Caki2 (cell line): ENCODE measurements at regions not wholly inside any gene's neighbourhood (a gene's known extent, or its start where the extent isn't known, plus 50 kb on each side); places are given as distances from the start of the nearest gene placed in this dataset.

ENCODE experiments used
- DNase-seq: peaks from one replicate; pipeline ENCODE4 v3.0.0-alpha.2; 2015; ENCODE audit warnings: low read depth
- in situ Hi-C: cut with HindIII; loops from 2 replicates; pipeline ENCODE4 v1.10.0; 2016; ENCODE audit warnings: low sequenced_read_pairs, low pct_unique_long_range_greater_than_20kb, mixed read lengths

DNA sequence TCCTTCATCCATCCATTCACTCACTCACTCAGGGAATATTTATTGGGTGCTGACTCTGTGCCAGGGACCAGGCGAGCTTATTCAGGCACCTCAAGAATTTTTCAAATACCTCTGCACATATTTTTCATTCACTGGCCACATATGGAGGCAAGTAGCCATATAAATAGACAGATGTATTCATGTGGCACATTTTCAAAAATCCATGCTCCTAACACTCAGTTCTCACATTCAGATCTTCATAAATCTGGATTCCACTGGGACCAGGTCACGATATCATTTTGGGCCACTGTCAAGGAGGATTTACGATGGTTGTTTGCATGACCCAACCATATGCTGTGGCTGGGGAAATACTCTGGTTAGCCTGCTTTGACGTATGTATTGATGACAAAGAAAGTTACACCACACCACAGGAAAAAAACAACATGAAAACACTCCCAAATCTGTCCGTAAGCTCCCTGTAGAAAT lies 241.8 kb upstream of the LRTM1 start:
- in situ Hi-C loops = no loop called here
- peak; percentile 51 for DNase-seq

DNA sequence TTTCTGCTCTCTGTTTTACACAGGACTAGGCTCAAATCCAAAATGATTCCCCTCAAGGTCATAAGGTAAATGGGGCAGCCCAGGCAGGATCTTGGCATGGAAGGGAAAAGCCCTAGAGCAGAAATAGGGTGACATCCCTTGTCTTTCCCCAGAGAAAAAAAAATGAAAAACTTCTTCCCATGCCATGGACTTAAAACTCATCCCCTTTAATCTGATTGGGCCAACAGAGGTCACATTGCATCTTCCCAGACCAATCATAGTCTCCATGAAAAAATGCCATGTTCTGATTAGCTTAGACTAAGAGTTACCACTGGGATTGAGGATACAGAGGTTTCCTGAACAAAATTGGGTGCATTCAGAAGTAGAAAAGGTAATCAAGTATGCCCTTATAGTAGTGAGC lies 241.3 kb upstream of the LRTM1 start:
- in situ Hi-C loops = no loop called here
- DNase-seq = no peak

GRCh38 chr3:55167586-55168317 lies 239.9 kb upstream of the LRTM1 start:
- in situ Hi-C loops = no loop called here
- DNase-seq = no peak

GRCh38 chr3:55166576-55167555 lies 239.0 kb upstream of the LRTM1 start:
- in situ Hi-C loops = no loop called here
- DNase-seq = no peak

DNA sequence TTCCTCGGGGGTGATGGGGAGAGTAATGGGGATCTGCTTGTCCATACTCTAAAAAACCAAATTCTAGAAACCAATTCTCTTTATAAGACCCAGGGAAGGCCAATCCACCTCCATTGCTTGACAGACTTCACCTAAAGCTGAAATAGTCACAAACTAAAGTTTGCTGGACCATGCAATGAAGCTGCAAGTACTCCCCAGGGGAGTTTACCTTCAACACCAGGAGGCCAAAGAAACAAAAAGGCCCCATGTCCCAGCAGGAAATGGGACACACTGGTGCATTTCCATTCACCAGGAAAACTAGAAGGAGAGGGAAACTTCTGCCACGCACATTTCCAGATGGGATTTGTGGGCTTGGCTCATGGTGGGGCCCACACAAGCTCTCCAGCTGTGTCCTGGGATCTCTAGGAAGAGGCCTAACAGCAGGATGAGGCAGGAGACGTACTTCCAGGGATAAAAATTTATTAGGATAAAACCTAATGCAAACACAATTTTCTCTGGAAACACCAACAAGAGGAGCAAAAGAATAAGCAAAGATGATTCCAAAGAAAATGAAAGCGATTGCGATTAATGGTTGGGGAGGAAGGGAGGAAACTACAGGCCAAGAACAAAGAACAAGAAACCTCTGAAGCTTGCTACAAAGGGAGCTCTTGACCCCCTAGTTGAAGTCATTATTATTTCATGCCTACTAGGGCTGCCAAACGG lies 238.0 kb upstream of the LRTM1 start:
- DNase-seq = no peak
- in situ Hi-C loops = no loop called here

- in situ Hi-C loops = no loop called here
- no peak for DNase-seq
These were observed 237.4 kb upstream of the LRTM1 start for GRCh38 chr3:55165278-55165677.

DNA sequence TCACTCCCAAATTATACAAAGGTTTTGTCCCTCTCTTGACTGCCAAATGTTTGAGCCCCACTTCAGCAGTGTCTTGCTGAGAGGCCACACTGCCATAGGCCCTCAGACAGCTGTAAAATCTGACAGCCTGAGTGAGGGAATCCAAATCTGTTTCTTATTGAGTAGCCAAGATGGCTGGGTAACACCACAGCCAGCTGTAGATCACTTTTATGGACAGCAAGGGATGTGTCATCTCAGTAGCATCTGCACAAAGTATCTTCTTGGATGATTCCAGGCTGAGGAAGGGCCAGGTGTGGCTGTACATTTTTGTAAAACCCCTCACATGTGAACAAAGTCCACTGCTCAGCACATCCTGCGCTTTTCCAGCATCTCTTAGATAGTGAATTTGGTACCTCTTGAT lies 237.0 kb upstream of the LRTM1 start:
- no peak for DNase-seq
- in situ Hi-C loops = no loop called here

GRCh38 chr3:55164191-55164590 lies 236.3 kb upstream of the LRTM1 start:
- in situ Hi-C loops = no loop called here
- DNase-seq = no peak

- DNase-seq = no peak
- in situ Hi-C loops = no loop called here
These were observed 235.6 kb upstream of the LRTM1 start for GRCh38 chr3:55163421-55163820.

DNA sequence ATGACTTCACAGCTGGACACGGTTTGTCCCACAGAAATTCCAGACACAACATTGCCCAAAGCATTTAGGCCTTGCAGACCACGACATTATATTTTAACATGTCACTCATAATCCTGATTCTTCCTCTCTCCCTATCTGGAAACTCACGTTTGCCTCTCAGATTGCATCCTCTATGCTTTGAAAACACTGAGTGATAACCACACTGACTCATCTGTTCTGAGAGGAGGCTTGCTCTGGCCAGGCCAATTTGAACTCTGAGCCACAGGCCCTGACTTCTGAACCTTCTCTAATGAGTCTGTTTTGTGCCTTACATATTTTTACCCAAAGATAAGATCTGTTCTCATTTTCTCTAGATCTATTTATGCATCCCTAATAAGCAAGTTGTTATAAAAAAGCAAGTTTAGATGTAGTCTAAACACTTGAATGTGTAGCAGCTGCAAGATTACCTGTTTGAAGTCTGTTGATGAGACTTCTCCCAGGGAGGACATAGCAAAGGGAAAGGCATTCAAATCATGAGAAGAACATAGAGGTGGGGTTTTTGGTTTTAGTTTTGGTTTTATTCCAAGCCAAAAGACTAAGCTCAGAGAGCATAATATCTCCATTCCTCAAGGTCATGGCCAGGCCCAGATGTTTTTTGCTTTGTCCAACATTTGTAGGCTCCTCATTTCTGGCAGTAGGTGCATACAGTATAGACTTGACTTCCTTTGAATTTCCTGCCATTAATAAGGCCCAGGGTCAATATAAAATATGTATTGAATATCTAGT lies 234.4 kb upstream of the LRTM1 start:
- DNase-seq = peak; percentile 39
- in situ Hi-C loops = no loop called here

- DNase-seq = no peak
- in situ Hi-C loops = no loop called here
These were observed 233.4 kb upstream of the LRTM1 start for GRCh38 chr3:55161231-55161630.

DNA sequence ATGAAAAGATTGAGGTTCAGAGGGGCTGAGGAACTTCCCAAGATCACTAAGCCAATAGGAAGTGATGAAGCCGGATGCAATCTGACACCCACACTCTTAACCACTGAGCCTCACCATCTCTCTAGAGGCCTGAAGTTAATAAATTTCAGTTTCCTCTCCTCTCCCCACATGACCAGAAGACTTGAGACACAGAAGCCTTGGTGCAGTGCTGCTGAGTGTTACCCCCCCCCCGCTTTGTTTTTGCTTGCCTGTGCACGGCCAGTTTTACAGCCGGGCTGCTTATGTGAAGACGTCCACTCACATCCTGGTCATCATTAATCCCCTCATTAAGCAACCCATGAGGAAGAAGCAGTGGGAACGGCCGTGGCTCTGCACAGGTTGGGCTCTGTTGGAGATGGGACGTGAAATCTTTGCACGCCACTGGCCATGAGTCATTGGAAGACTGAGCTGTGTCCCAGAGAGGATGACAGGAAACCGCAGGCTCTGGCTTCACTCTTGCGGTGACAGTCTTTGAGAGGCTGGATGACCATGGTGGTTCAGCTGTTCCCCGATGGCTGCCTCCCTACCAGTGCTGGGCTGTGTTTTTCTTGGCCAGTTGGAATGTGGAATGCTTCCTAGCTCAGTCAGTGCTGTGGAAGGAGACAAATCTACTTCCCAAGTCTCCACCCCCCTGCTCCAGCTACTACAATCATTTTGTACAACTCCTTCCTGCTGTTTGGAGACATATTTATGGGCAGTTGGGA lies 232.6 kb upstream of the LRTM1 start:
- DNase-seq = peak; percentile 97
- in situ Hi-C loops = no loop called here

GRCh38 chr3:55159711-55160110 lies 231.9 kb upstream of the LRTM1 start:
- DNase-seq = no peak
- in situ Hi-C loops = no loop called here

- in situ Hi-C loops = no loop called here
These were observed 231.2 kb upstream of the LRTM1 start for GRCh38 chr3:55159016-55159415.

GRCh38 chr3:55158345-55158744 lies 230.5 kb upstream of the LRTM1 start:
- no peak for DNase-seq
- in situ Hi-C loops = no loop called here

More at GRCh38 chr3:55159016-55159415, 231.2 kb upstream of the LRTM1 start:
- DNase-seq = no peak

DNA sequence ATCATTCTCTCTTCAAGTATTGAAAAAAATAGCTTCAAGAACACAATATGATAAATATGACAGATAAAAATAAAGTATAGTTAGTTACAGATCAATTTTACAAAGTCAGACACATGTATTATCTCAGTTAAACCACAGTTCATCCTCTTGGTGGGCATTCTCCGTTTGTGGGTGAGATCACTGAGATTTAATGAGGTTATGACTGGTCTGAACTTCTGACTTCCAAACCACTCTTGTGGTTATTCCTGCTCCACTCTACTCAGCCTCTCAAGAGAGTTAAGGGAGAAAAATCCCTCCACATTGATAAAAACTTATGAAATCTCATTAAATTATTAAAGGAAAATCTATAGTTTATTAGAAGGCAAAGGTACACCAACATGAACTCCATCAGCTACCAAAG lies 229.9 kb upstream of the LRTM1 start:
- in situ Hi-C loops = no loop called here
- no peak for DNase-seq

DNA sequence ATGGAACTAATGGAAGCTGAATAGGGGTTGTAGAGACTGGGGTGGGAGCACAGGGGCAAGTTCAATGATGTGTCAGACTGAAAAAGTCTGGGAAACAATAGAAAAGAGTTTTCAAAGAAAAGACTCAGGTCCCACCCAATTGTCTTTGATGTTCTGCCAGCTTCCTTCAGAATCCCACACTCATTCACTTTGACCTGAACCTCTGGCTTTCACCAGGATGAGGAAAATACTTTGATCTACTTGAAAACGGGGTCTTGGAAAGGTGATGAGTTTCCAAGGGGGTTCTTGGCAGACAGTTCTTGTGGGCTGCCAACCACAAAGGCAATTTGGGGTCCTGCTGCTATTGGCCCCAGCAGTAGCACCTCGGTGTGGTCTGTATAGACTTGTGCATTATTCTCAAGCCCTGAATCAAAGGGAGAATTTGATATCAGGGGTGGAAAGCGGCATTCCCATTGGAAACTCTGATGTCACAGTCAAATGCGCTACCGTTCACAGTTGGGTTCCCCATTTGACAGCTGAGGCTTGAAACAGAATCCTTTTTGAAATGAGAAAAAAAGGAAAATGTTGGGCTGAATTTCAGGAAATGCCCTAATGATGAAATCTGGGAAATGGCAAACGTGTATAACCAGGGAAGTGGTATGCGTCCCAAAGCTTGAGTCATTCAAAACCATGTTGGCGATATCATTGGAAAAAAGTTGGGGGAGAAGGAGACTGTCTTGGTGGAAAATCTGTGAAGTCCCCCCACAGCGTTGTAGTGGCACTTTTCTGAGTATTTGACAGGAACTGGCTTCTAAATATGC lies 229.2 kb upstream of the LRTM1 start:
- in situ Hi-C loops = no loop called here
- DNase-seq = no peak
